Mesodermal cell (in vitro differentiated cells): ENCODE measurements at regions not wholly inside any gene's neighbourhood (a gene's known extent, or its start where the extent isn't known, plus 50 kb on each side); places are given as distances from the start of the nearest gene placed in this dataset.

Source experiments
- H3K27ac ChIP-seq: 2 replicates; pipeline ENCODE4 v1.7.0; 2013; ENCODE audit warnings: mild to moderate bottlenecking, low read depth, low read length, moderate library complexity; ENCODE audit not compliant: severe bottlenecking
- H3K36me3 ChIP-seq: 2 replicates; pipeline ENCODE4 v1.7.1; 2013; ENCODE audit warnings: mild to moderate bottlenecking, low read length, moderate library complexity; ENCODE audit not compliant: control insufficient read depth, insufficient read depth
- H3K4me1 ChIP-seq: one replicate; pipeline ENCODE4 v1.7.1; 2013; ENCODE audit warnings: mild to moderate bottlenecking, low read length; ENCODE audit not compliant: insufficient read depth, control insufficient read depth, poor library complexity, severe bottlenecking
- H3K4me3 ChIP-seq: 2 replicates; pipeline ENCODE4 v1.7.0; 2013; ENCODE audit warnings: low read length, control low read depth, mild to moderate bottlenecking; ENCODE audit not compliant: insufficient read depth, poor library complexity, severe bottlenecking; ENCODE audit errors: extremely low read depth
- H3K9me3 ChIP-seq: 2 replicates; pipeline ENCODE4 v1.7.1; 2013; ENCODE audit warnings: mild to moderate bottlenecking, low read length, moderate library complexity; ENCODE audit not compliant: control insufficient read depth
- WGBS, 2 experiments: methylation state at CpG; one replicate each; pipeline ENCODE4 v1.1.5; 2013; ENCODE audit warnings: missing lambda C conversion rate in 2 of 2; ENCODE audit not compliant: insufficient coverage in 2 of 2; 5-methylcytosine and 5-hydroxymethylcytosine counted together

- H3K4me3 ChIP-seq: no peak overlapping the region
- WGBS, 2 experiments: 77 to 86% methylated on average over 11 to 14 of the region's 15 CpGs
- peaks cover 13% of the 10 kb centered on the region for H3K4me1 ChIP-seq
- H3K36me3 ChIP-seq: no peaks in the 10 kb centered on the region
- no peak overlapping the region for H3K27ac ChIP-seq
- no peaks in the 10 kb centered on the region for H3K9me3 ChIP-seq
These were observed 76.6 kb upstream of the SPATA13 start for GRCh38 chr13:24083722-24084421.

GRCh38 chr13:24085662-24086061 is 74.9 kb upstream of the SPATA13 start:
- 92 to 93% methylated on average over 3 to 4 of the region's 4 CpGs for WGBS, 2 experiments
- no peak overlapping the region for H3K4me3 ChIP-seq

GRCh38 chr13:24086642-24087041 is 73.9 kb upstream of the SPATA13 start:
- Histone ChIP-seq H3K4me1 (peaks cover 15% of the 10 kb centered on the region), H3K27ac (no peak overlapping the region)

More at GRCh38 chr13:24085662-24086061, 74.9 kb upstream of the SPATA13 start:
- H3K36me3 ChIP-seq: no peaks in the 10 kb centered on the region
- H3K9me3 ChIP-seq: no peaks in the 10 kb centered on the region
- no peak overlapping the region for H3K27ac ChIP-seq
- peaks cover 13% of the 10 kb centered on the region for H3K4me1 ChIP-seq

GRCh38 chr13:24087605-24088225 is 72.8 kb upstream of the SPATA13 start:
- Histone ChIP-seq H3K4me1 (peaks cover 20% of the 10 kb centered on the region), H3K27ac (no peak overlapping the region), H3K36me3 (no peaks in the 10 kb centered on the region), H3K4me3 (no peak overlapping the region), H3K9me3 (no peaks in the 10 kb centered on the region)
- WGBS, 2 experiments: 88 to 89% methylated on average over 7 of the region's 7 CpGs

More at GRCh38 chr13:24086642-24087041, 73.9 kb upstream of the SPATA13 start:
- Histone ChIP-seq H3K4me3 (no peak overlapping the region), H3K9me3 (no peaks in the 10 kb centered on the region), H3K36me3 (no peaks in the 10 kb centered on the region)
- 69 to 87% methylated on average over 6 of the region's 6 CpGs for WGBS, 2 experiments

GRCh38 chr13:24090049-24090448 is 70.5 kb upstream of the SPATA13 start:
- Histone ChIP-seq H3K27ac (no peak overlapping the region), H3K36me3 (no peaks in the 10 kb centered on the region), H3K4me3 (no peak overlapping the region), H3K4me1 (peaks cover 20% of the 10 kb centered on the region), H3K9me3 (no peaks in the 10 kb centered on the region)
- WGBS, 2 experiments: 94% methylated on average over 1 of the region's 1 CpG; no CpG with 5 or more reads in 1 of the 2 experiments

- Histone ChIP-seq H3K27ac (no peak overlapping the region), H3K9me3 (no peaks in the 10 kb centered on the region), H3K4me3 (no peak overlapping the region), H3K36me3 (no peaks in the 10 kb centered on the region), H3K4me1 (peaks cover 20% of the 10 kb centered on the region)
- 98 to 100% methylated on average over 4 of the region's 4 CpGs for WGBS, 2 experiments
These were observed 69.4 kb upstream of the SPATA13 start for GRCh38 chr13:24091080-24091479.

GRCh38 chr13:24092108-24092507 is 68.4 kb upstream of the SPATA13 start:
- Histone ChIP-seq H3K36me3 (no peaks in the 10 kb centered on the region), H3K4me3 (no peak overlapping the region), H3K9me3 (no peaks in the 10 kb centered on the region), H3K27ac (no peak overlapping the region), H3K4me1 (peaks cover 15% of the 10 kb centered on the region)
- WGBS, 2 experiments: no CpG with 5 or more reads among the region's 1 CpG

GRCh38 chr13:24093047-24093446 is 67.5 kb upstream of the SPATA13 start:
- no peak overlapping the region for H3K4me3 ChIP-seq
- H3K27ac ChIP-seq: no peak overlapping the region
- H3K4me1 ChIP-seq: peaks cover 7% of the 10 kb centered on the region
- 56% methylated on average over 2 of the region's 3 CpGs; no CpG with 5 or more reads in 1 of the 2 experiments for WGBS, 2 experiments
- H3K9me3 ChIP-seq: no peaks in the 10 kb centered on the region
- no peaks in the 10 kb centered on the region for H3K36me3 ChIP-seq

GRCh38 chr13:24096659-24097058 is 63.9 kb upstream of the SPATA13 start:
- Histone ChIP-seq H3K27ac (no peak overlapping the region), H3K36me3 (no peaks in the 10 kb centered on the region), H3K4me3 (no peak overlapping the region), H3K9me3 (no peaks in the 10 kb centered on the region), H3K4me1 (peaks cover 4% of the 10 kb centered on the region)
- WGBS, 2 experiments: 90% methylated on average over 3 of the region's 3 CpGs

- Histone ChIP-seq H3K4me3 (no peak overlapping the region), H3K27ac (no peak overlapping the region), H3K9me3 (no peaks in the 10 kb centered on the region), H3K36me3 (no peaks in the 10 kb centered on the region), H3K4me1 (peaks cover under 1% of the 10 kb centered on the region)
- 88% methylated on average over 2 to 4 of the region's 4 CpGs for whole genome bisulfite sequencing, 2 experiments
These were observed 63.5 kb upstream of the SPATA13 start for GRCh38 chr13:24097064-24097463.

GRCh38 chr13:24097667-24098066 is 62.9 kb upstream of the SPATA13 start:
- H3K36me3 ChIP-seq: no peaks in the 10 kb centered on the region
- H3K9me3 ChIP-seq: no peaks in the 10 kb centered on the region
- no peak overlapping the region for H3K4me3 ChIP-seq
- 73 to 90% methylated on average over 5 to 6 of the region's 6 CpGs for WGBS, 2 experiments
- no peaks in the 10 kb centered on the region for H3K4me1 ChIP-seq
- H3K27ac ChIP-seq: no peak overlapping the region
